ENCODE measurements at regions not wholly inside any gene's neighbourhood (a gene's known extent, or its start where the extent isn't known, plus 50 kb on each side); places are given as distances from the start of the nearest gene placed in this dataset.

DNA sequence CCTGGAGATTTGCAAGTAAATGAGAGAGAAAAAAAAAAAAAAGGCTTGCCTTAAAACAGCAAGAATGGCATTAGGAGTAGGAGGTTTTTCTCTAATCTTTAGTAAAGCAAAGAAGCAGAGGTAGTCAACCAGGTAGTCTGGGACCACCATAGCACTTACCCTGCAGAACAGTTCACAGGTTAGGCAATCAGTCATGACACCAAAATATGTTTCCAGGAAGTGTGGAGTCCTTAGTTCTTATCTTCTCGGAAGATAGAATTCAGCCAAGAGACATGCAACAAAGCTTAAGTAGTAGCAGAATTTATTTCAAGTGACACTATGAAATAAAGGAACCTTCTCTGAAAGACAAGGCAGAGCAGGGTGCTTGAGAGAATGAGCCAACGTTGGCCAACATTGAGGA is 295.8 kb downstream of the IPO8 start:
- Mint-ChIP-seq H3K27ac (ENCODE audit: unreplicated experiment) (no peak overlapping the region), H3K27me3 (ENCODE audit: unreplicated experiment) (peaks cover 7% of the 10 kb centered on the region), H3K4me1 (ENCODE audit: unreplicated experiment) (no peaks in the 10 kb centered on the region), H3K4me3 (ENCODE audit: unreplicated experiment) (no peak overlapping the region), H3K9me3 (ENCODE audit: unreplicated experiment) (peaks cover 15% of the 10 kb centered on the region), H3K36me3 (ENCODE audit: unreplicated experiment) (no peaks in the 10 kb centered on the region)
- TF ChIP-seq, protein P1, sequence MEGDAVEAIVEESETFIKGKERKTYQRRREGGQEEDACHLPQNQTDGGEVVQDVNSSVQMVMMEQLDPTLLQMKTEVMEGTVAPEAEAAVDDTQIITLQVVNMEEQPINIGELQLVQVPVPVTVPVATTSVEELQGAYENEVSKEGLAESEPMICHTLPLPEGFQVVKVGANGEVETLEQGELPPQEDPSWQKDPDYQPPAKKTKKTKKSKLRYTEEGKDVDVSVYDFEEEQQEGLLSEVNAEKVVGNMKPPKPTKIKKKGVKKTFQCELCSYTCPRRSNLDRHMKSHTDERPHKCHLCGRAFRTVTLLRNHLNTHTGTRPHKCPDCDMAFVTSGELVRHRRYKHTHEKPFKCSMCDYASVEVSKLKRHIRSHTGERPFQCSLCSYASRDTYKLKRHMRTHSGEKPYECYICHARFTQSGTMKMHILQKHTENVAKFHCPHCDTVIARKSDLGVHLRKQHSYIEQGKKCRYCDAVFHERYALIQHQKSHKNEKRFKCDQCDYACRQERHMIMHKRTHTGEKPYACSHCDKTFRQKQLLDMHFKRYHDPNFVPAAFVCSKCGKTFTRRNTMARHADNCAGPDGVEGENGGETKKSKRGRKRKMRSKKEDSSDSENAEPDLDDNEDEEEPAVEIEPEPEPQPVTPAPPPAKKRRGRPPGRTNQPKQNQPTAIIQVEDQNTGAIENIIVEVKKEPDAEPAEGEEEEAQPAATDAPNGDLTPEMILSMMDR (IDR thresholded peaks at IDR 0.05): no peak
- DNase-seq (ENCODE audit: extremely low spot score, unreplicated experiment): no peak

DNA sequence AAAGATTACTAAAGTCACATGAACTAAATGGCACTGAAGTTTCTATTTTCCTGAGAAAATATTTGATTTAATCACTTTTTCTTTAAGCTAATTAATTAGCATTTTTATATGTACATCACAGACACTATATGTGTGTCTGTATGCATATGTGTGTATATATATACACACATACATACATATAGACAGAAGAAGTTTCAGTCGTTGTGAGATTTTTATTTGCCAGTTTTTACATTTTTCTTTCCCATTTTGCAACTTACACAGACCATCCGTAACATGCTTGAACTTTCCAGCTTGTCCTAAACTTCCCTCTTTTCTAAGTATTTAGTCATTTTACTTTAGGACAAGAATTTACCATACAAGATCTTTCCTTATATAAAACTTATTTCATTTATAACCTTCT is 299.1 kb downstream of the IPO8 start:
- Mint-ChIP-seq H3K27me3 (ENCODE audit: unreplicated experiment) (peaks cover 2% of the 10 kb centered on the region), H3K9me3 (ENCODE audit: unreplicated experiment) (peaks cover 29% of the 10 kb centered on the region), H3K27ac (ENCODE audit: unreplicated experiment) (no peak overlapping the region), H3K4me1 (ENCODE audit: unreplicated experiment) (no peaks in the 10 kb centered on the region), H3K4me3 (ENCODE audit: unreplicated experiment) (no peak overlapping the region), H3K36me3 (ENCODE audit: unreplicated experiment) (no peaks in the 10 kb centered on the region)
- TF ChIP-seq, protein P1 (IDR thresholded peaks at IDR 0.05): no peak
- no peak for DNase-seq (ENCODE audit: extremely low spot score, unreplicated experiment)

DNA sequence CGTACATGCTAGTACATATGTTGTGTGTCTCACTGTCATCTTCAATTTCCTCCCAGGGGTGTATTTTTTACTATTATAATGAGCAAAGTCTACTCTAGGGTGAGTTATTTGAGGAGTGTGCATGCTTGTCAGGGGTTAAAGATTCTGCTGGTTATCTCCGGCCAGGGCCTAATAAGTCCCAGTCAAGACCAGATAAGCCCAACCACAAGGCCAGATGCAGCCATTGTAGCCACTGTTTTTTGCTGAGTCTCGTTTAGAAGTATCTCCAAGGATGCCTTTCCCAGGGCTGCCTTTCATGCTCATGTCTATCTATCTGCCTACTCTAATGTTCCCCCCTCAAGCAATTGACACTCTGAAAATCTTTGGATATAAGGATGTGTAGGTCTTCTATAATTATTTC is 300.5 kb downstream of the IPO8 start:
- Mint-ChIP-seq H3K36me3 (ENCODE audit: unreplicated experiment) (no peaks in the 10 kb centered on the region), H3K27ac (ENCODE audit: unreplicated experiment) (no peak overlapping the region), H3K4me1 (ENCODE audit: unreplicated experiment) (no peaks in the 10 kb centered on the region), H3K4me3 (ENCODE audit: unreplicated experiment) (no peak overlapping the region), H3K9me3 (ENCODE audit: unreplicated experiment) (peaks cover 38% of the 10 kb centered on the region), H3K27me3 (ENCODE audit: unreplicated experiment) (no peaks in the 10 kb centered on the region)
- DNase-seq (ENCODE audit: extremely low spot score, unreplicated experiment): no peak
- TF ChIP-seq, protein P1 (IDR thresholded peaks at IDR 0.05): no peak

DNA sequence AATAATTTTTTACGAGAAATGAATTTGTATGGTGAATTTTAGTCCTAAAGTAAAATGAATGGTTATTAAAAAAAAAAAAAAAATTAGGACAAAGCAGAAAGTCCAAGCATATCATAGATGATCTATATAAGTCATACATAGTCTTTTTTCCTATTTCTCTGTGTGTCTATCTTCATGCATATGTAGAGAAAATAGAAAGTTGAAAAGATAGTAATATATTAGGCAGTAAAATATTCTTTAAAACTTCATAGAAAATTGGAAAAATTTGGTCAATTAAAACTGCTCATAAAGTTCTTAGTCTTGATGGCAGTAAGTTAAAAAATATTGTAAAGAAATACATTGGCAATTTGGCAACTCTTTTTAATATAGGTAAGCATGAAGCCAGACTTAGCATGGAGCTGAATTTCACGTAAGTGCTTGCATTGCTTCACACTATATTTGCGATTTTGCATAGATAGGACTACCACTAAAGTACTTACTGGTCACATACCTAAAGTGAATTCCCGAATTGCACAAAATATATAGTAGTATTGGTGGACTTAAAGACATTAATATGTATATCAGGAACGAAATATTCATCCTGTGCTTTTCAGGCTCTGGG is 303.8 kb downstream of the IPO8 start:
- H3K27ac Mint-ChIP-seq (ENCODE audit: unreplicated experiment): no peak overlapping the region
- H3K4me3 Mint-ChIP-seq (ENCODE audit: unreplicated experiment): no peak overlapping the region
- DNase-seq (ENCODE audit: extremely low spot score, unreplicated experiment): no peak
- H3K36me3 Mint-ChIP-seq (ENCODE audit: unreplicated experiment): no peaks in the 10 kb centered on the region
- H3K4me1 Mint-ChIP-seq (ENCODE audit: unreplicated experiment): no peaks in the 10 kb centered on the region
- H3K27me3 Mint-ChIP-seq (ENCODE audit: unreplicated experiment): no peaks in the 10 kb centered on the region
- TF ChIP-seq, protein P1 (IDR thresholded peaks at IDR 0.05): no peak
- peaks cover 36% of the 10 kb centered on the region for H3K9me3 Mint-ChIP-seq (ENCODE audit: unreplicated experiment)

DNA sequence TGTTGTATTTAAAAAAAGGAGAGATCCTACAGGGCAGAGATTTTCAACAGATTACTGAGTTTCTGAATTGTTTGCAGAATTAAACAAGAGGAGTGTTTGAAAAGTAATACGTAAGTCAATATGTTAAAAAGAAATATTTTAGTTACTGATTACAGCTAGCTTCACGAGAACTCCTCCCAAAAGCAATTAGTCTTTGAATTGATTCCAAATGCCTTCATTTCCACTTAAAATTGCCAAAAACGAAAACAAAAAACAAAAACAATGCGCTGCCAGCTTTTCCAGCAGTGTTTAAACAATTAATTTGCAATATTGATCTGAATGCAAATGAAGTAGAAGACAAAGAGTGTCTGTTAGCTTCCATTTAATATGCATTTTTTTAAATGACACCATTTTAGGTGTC is 310.0 kb downstream of the IPO8 start:
- TF ChIP-seq, protein P1 (IDR thresholded peaks at IDR 0.05): no peak
- peaks cover 9% of the 10 kb centered on the region for H3K9me3 Mint-ChIP-seq (ENCODE audit: unreplicated experiment)
- no peak overlapping the region for H3K4me3 Mint-ChIP-seq (ENCODE audit: unreplicated experiment)
- H3K4me1 Mint-ChIP-seq (ENCODE audit: unreplicated experiment): no peaks in the 10 kb centered on the region
- no peak overlapping the region for H3K27ac Mint-ChIP-seq (ENCODE audit: unreplicated experiment)
- no peaks in the 10 kb centered on the region for H3K36me3 Mint-ChIP-seq (ENCODE audit: unreplicated experiment)
- DNase-seq (ENCODE audit: extremely low spot score, unreplicated experiment): no peak
- H3K27me3 Mint-ChIP-seq (ENCODE audit: unreplicated experiment): peaks cover 11% of the 10 kb centered on the region

Measured in osteocyte (in vitro differentiated cells).